H1 (cell line): ENCODE measurements at regions not wholly inside any gene's neighbourhood (a gene's known extent, or its start where the extent isn't known, plus 50 kb on each side); places are given as distances from the start of the nearest gene placed in this dataset.

Experiments used
- CTCF ChIA-PET: fragments of 300-600 bp; sonication (Branson Sonifier 250); formaldehyde crosslinking; loops from one replicate; lab custom pipeline; 2021; ENCODE audit not compliant: partially characterized antibody; lab: Charles Lee
- POLR2A ChIA-PET: fragments of 300-600 bp; sonication (Branson Sonifier 250); formaldehyde crosslinking; loops from one replicate; lab custom pipeline; 2021; ENCODE audit warnings: inconsistent platforms; ENCODE audit not compliant: partially characterized antibody; lab: Charles Lee
- DNase-seq, 2 experiments: peaks; one replicate each; pipeline versions ENCODE4 v3.0.0 to v3.0.0-alpha.2; 2010 to 2022; ENCODE audit warnings: low spot score in 2 of 2, low read depth in 1 of 2, mixed read lengths in 1 of 2
- FAIRE-seq: peaks from 2 replicates; lab custom pipeline; 2011; peaks lifted over from hg19 to GRCh38; lab: Jason Lieb, UNC
- H2AFZ ChIP-seq: 2 replicates; pipeline ENCODE4 v1.8.1; 2012; ENCODE audit warnings: low read length, inconsistent platforms
- H2AK5ac ChIP-seq: 2 replicates; pipeline ENCODE4 v1.6.1; 2013; ENCODE audit warnings: low read depth, low read length
- H2BK120ac ChIP-seq: replicated peaks from 2 replicates; pipeline ENCODE3; 2013; ENCODE audit warnings: low read depth, low read length, inconsistent platforms
- H2BK12ac ChIP-seq: 2 replicates; pipeline ENCODE4 v1.6.1; 2013; ENCODE audit warnings: low read depth, low read length
- H2BK15ac ChIP-seq: 2 replicates; pipeline ENCODE4 v1.6.1; 2013; ENCODE audit warnings: low read length
- H2BK20ac ChIP-seq: 2 replicates; pipeline ENCODE4 v1.6.1; 2013; ENCODE audit warnings: low read length
- H2BK5ac ChIP-seq: 2 replicates; pipeline ENCODE4 v1.6.1; 2013; ENCODE audit warnings: low read depth, low read length
- H3K14ac ChIP-seq: 2 replicates; pipeline ENCODE4 v1.6.1; 2013; ENCODE audit warnings: inconsistent platforms; ENCODE audit not compliant: insufficient read length
- H3K18ac ChIP-seq: 2 replicates; pipeline ENCODE4 v1.6.1; 2013; ENCODE audit warnings: low read length; ENCODE audit errors: extremely low read depth
- H3K23ac ChIP-seq: 2 replicates; pipeline ENCODE4 v1.6.1; 2013; ENCODE audit warnings: inconsistent platforms; ENCODE audit not compliant: insufficient read length
- H3K23me2 ChIP-seq: 2 replicates; pipeline ENCODE4 v1.6.1; 2013; ENCODE audit warnings: low read depth, low read length
- H3K27ac ChIP-seq: 2 replicates; pipeline ENCODE4 v1.6.1; 2011; ENCODE audit warnings: low read depth, low read length, inconsistent platforms
- H3K27me3 ChIP-seq, 4 experiments: replicated peaks in 1 of 4; 1 replicate in 1 of 4; 2 replicates in 3 of 4; pipeline versions ENCODE4 v1.6.1 to v1.8.1; 2011 to 2013; ENCODE audit warnings: low read length in 3 of 4, mild to moderate bottlenecking in 3 of 4, inconsistent platforms in 2 of 4, mixed read lengths in 2 of 4, moderate library complexity in 1 of 4; ENCODE audit not compliant: control insufficient read depth in 3 of 4, insufficient read depth in 3 of 4; ENCODE audit errors: extremely low read depth in 1 of 4
- H3K36me3 ChIP-seq, 4 experiments: 2 replicates each; pipeline versions ENCODE4 v1.6.1 to v1.8.1; 2011 to 2013; ENCODE audit warnings: mild to moderate bottlenecking in 4 of 4, low read length in 3 of 4, moderate library complexity in 2 of 4, control low read depth in 1 of 4, inconsistent platforms in 1 of 4; ENCODE audit not compliant: insufficient read depth in 4 of 4, control insufficient read depth in 2 of 4
- H3K4ac ChIP-seq: replicated peaks from 2 replicates; pipeline ENCODE3; 2013; ENCODE audit warnings: low read length, low read depth, mixed read lengths, inconsistent platforms; ENCODE audit not compliant: insufficient read length
- H3K4me1 ChIP-seq, 4 experiments: replicated peaks in 1 of 4; 1 replicate in 1 of 4; 2 replicates in 3 of 4; pipeline versions ENCODE4 v1.6.1 to v1.8.1; 2011 to 2013; ENCODE audit warnings: low read length in 3 of 4, inconsistent platforms in 2 of 4, mixed read lengths in 1 of 4; ENCODE audit not compliant: insufficient read depth in 4 of 4, control insufficient read depth in 3 of 4
- H3K4me2 ChIP-seq, 2 experiments: 2 replicates each; pipeline versions ENCODE4 v1.6.1 to v1.8.1; 2011 to 2013; ENCODE audit warnings: low read depth in 2 of 2, low read length in 2 of 2, control low read depth in 1 of 2, inconsistent platforms in 1 of 2, mild to moderate bottlenecking in 1 of 2; ENCODE audit not compliant: insufficient read depth in 1 of 2
- H3K4me3 ChIP-seq, 4 experiments: fragments of 200-600, 300-600 bp in 1 of 4; sonication (generic), shearing (Covaris generic), sonication (Bioruptor Twin) in 1 of 4; 2 replicates each; pipeline versions ENCODE4 v1.5.1 to v1.8.1; 2011 to 2016; ENCODE audit warnings: low read length in 4 of 4, low read depth in 3 of 4, control low read depth in 2 of 4, inconsistent platforms in 2 of 4, mild to moderate bottlenecking in 2 of 4, mixed read lengths in 1 of 4, moderate library complexity in 1 of 4; ENCODE audit not compliant: insufficient read depth in 2 of 4; ENCODE audit errors: extremely low read depth in 1 of 4
- H3K56ac ChIP-seq: replicated peaks from 2 replicates; pipeline ENCODE3; 2013; ENCODE audit warnings: low read depth, mild to moderate bottlenecking, mixed read lengths, low read length, inconsistent platforms; ENCODE audit not compliant: insufficient read length
- H3K79me1 ChIP-seq: 2 replicates; pipeline ENCODE4 v1.6.1; 2013; ENCODE audit warnings: low read depth, low read length, control low read depth
- H3K79me2 ChIP-seq, 2 experiments: 2 replicates each; pipeline versions ENCODE4 v1.6.1 to v1.8.1; 2012 to 2013; ENCODE audit warnings: low read length in 2 of 2, mild to moderate bottlenecking in 2 of 2, inconsistent platforms in 1 of 2; ENCODE audit not compliant: insufficient read depth in 2 of 2, control insufficient read depth in 1 of 2
- H3K9ac ChIP-seq, 4 experiments: replicated peaks in 1 of 4; 1 replicate in 1 of 4; 2 replicates in 3 of 4; pipeline versions ENCODE4 v1.6.1 to v1.8.1; 2011 to 2013; ENCODE audit warnings: low read depth in 3 of 4, low read length in 3 of 4, control low read depth in 2 of 4, mild to moderate bottlenecking in 2 of 4, moderate library complexity in 2 of 4, inconsistent platforms in 1 of 4; ENCODE audit errors: extremely low read depth in 1 of 4
- H3K9me3 ChIP-seq, 2 experiments: 2 replicates each; pipeline versions ENCODE4 v1.6.1 to v1.8.1; 2012 to 2013; ENCODE audit warnings: mild to moderate bottlenecking in 2 of 2, moderate library complexity in 2 of 2, control low read depth in 1 of 2, inconsistent platforms in 1 of 2, low read depth in 1 of 2, low read length in 1 of 2, mixed read lengths in 1 of 2; ENCODE audit not compliant: insufficient read depth in 2 of 2
- H4K20me1 ChIP-seq, 2 experiments: replicated peaks in 1 of 2; 2 replicates each; pipeline versions ENCODE3 to v1.8.1; 2011 to 2013; ENCODE audit warnings: inconsistent platforms in 2 of 2, low read length in 2 of 2, mild to moderate bottlenecking in 1 of 2; ENCODE audit not compliant: insufficient read depth in 2 of 2, control insufficient read depth in 1 of 2
- H4K5ac ChIP-seq: 2 replicates; pipeline ENCODE4 v1.6.1; 2013; ENCODE audit warnings: low read length, low read depth, mixed read lengths, inconsistent platforms; ENCODE audit not compliant: insufficient read length
- H4K8ac ChIP-seq: 2 replicates; pipeline ENCODE4 v1.8.0; 2013; ENCODE audit warnings: mild to moderate bottlenecking, moderate library complexity, low read length, inconsistent platforms; ENCODE audit not compliant: insufficient read depth; ENCODE audit errors: extremely low read depth
- H4K91ac ChIP-seq: replicated peaks from 2 replicates; pipeline ENCODE3; 2013; ENCODE audit warnings: low read length, mixed read lengths, inconsistent platforms; ENCODE audit not compliant: insufficient read length
- BCL11A ChIP-seq, 2 experiments: IDR thresholded peaks; one replicate each; pipeline ENCODE4 v1.6.1; 2011; ENCODE audit warnings: low read depth in 2 of 2, low read length in 2 of 2, mild to moderate bottlenecking in 2 of 2
- BRCA1 ChIP-seq: IDR thresholded peaks from 2 replicates; pipeline ENCODE4 v1.6.1; 2012; ENCODE audit warnings: low read depth, low read length, improper control_type of control experiment
- CBX5 ChIP-seq: fragments of 300-800, 300-1000 bp; sonication (generic); IDR thresholded peaks from 2 replicates; pipeline ENCODE4 v1.7.1; 2016; ENCODE audit warnings: antibody characterized with exemption, low read length, low read depth
- CHD1 ChIP-seq: IDR thresholded peaks from 2 replicates; pipeline ENCODE4 v1.6.1; 2012; ENCODE audit warnings: low read depth, low read length, improper control_type of control experiment
- CTBP2 ChIP-seq: IDR thresholded peaks from 2 replicates; pipeline ENCODE4 v1.7.0; 2011; ENCODE audit warnings: borderline replicate concordance, mild to moderate bottlenecking, moderate library complexity, mixed read lengths, low read length; ENCODE audit not compliant: insufficient read depth, insufficient read length
- RNF2 ChIP-seq: fragments of 200-900, 300-1000 bp; sonication (generic); IDR thresholded peaks from 2 replicates; pipeline ENCODE4 v1.7.1; 2016; ENCODE audit warnings: borderline replicate concordance, low read depth, mild to moderate bottlenecking, antibody characterized with exemption, low read length; ENCODE audit not compliant: poor library complexity, severe bottlenecking; ENCODE audit errors: missing control alignments
- SIN3A ChIP-seq, 2 experiments: IDR thresholded peaks in 1 of 2; conservative IDR thresholded peaks in 1 of 2; 2 replicates each; pipeline ENCODE4 v1.6.1; 2011 to 2012; ENCODE audit warnings: low read length in 2 of 2, improper control_type of control experiment in 1 of 2, low read depth in 1 of 2, mild to moderate bottlenecking in 1 of 2
- SIX5 ChIP-seq: IDR thresholded peaks from 2 replicates; pipeline ENCODE4 v1.6.1; 2011; ENCODE audit warnings: mild to moderate bottlenecking, low read depth, low read length
- ZNF274 ChIP-seq: IDR thresholded peaks from 2 replicates; pipeline ENCODE4 v1.7.0; 2012; ENCODE audit warnings: low read length, borderline replicate concordance; ENCODE audit errors: extremely low read depth
- WGBS, 2 experiments: shearing (Covaris generic) in 1 of 2; methylation state at CpG; one replicate each; pipeline versions ENCODE4 v1.1.6 to v1.1.7; 2013 to 2015; ENCODE audit warnings: low lambda C conversion rate in 2 of 2, mixed read lengths in 2 of 2, inconsistent platforms in 1 of 2, low coverage in 1 of 2, missing lambda C conversion rate in 1 of 2; ENCODE audit not compliant: insufficient replicate concordance in 2 of 2, insufficient coverage in 1 of 2, insufficient read length in 1 of 2; ENCODE audit errors: extremely low coverage in 1 of 2, missing lambda C conversion rate in 1 of 2; 5-methylcytosine and 5-hydroxymethylcytosine counted together

- Histone ChIP-seq H3K9me3 (no peaks in the 10 kb centered on the region), H3K27me3 (no peaks in the 10 kb centered on the region; a peak in 1 of 7 replicates), H4K91ac (no peak overlapping the region), H2AFZ (no peak overlapping the region), H4K5ac (no peak overlapping the region), H2BK20ac (no peak overlapping the region), H3K23me2 (no peaks in the 10 kb centered on the region), H3K4ac (no peak overlapping the region), H3K56ac (no peak overlapping the region), H3K14ac (no peak overlapping the region), H2BK12ac (no peak overlapping the region), H3K4me2 (no peak overlapping the region), H3K36me3 (no peaks in the 10 kb centered on the region), H3K4me1 (no peaks in the 10 kb centered on the region), H3K79me2 (no peaks in the 10 kb centered on the region), H3K27ac (no peak overlapping the region), H4K8ac (no peak overlapping the region), H3K9ac (no peak overlapping the region), H2BK120ac (no peak overlapping the region), H3K23ac (no peak overlapping the region), H2BK5ac (no peak overlapping the region), H4K20me1 (no peaks in the 10 kb centered on the region), H3K79me1 (no peaks in the 10 kb centered on the region), H3K18ac (no peak overlapping the region), H2BK15ac (no peak overlapping the region), H2AK5ac (no peak overlapping the region), H3K4me3 (no peak overlapping the region)
- CTCF ChIA-PET: no interaction called here
- 80% methylated on average over 6 of the region's 6 CpGs; no CpG with 5 or more reads in 1 of the 2 experiments for WGBS, 2 experiments
- TF ChIP-seq CTBP2 (no peak), ZNF274 (no peak), CBX5 (no peak), CHD1 (no peak), RNF2 (no peak), BRCA1 (no peak), SIX5 (no peak), SIN3A (conservative IDR thresholded peaks at IDR 0.05 in 1 of 2, IDR thresholded peaks at IDR 0.05 in 1 of 2; ENCODE audit: low read depth in 1 of 2, low read length in 2 of 2) (no peak), BCL11A (IDR thresholded peaks at IDR 0.05; ENCODE audit: low read depth in 2 of 2, low read length in 2 of 2) (no peak)
- no peak for DNase-seq
- FAIRE-seq: no peak
- POLR2A ChIA-PET: interaction anchor here (0.6 kb wide), 1 partner anchor 136 kb away, joined by 4 read pairs; no protein-coding TSS in a partner anchor
Measured at GRCh38 chr22:48031589-48031988, 1269.1 kb downstream of the TBC1D22A start.
